Body of pancreas (tissue), 4 donors: ENCODE measurements at regions not wholly inside any gene's neighbourhood (a gene's known extent, or its start where the extent isn't known, plus 50 kb on each side); places are given as distances from the start of the nearest gene placed in this dataset.

Experiments
- ATAC-seq: fragments of 150-250 bp; one replicate; pipeline ENCODE4 v1.9.1; 2016
- DNase-seq, 4 donors: peaks; one replicate each; pipeline ENCODE4 v3.0.0-alpha.2; 2019
- H3K27ac ChIP-seq, 4 donors: fragments of 200-600 bp; sonication (generic); 1 replicate in 3 of 4; 2 replicates in 1 of 4; pipeline versions ENCODE4 v1.5.1 to v1.6.1; 2016 to 2019; ENCODE audit warnings: mild to moderate bottlenecking in 1 of 4, mixed read lengths in 1 of 4, moderate library complexity in 1 of 4
- H3K27me3 ChIP-seq, 2 donors: fragments of 200-600 bp; sonication (generic); one replicate each; pipeline ENCODE4 v1.6.0; 2016; ENCODE audit warnings: mild to moderate bottlenecking in 1 of 2
- H3K36me3 ChIP-seq, 2 donors: fragments of 200-600 bp; sonication (generic); replicated peaks in 1 of 2; 2 replicates each; pipeline ENCODE4 v1.5.1; 2016; ENCODE audit warnings: low read depth in 2 of 2; ENCODE audit not compliant: insufficient read depth in 1 of 2
- H3K4me1 ChIP-seq: fragments of 200-600 bp; sonication (generic); one replicate; pipeline ENCODE4 v1.6.0; 2016
- H3K4me3 ChIP-seq, 2 donors: fragments of 200-600 bp; sonication (generic); 1 replicate in 1 of 2; 2 replicates in 1 of 2; pipeline ENCODE4 v1.5.1; 2016 to 2019
- H3K9me3 ChIP-seq, 3 donors: fragments of 200-600 bp; sonication (generic); 1 replicate in 2 of 3; 2 replicates in 1 of 3; pipeline ENCODE4 v1.5.1; 2016
- POLR2A ChIP-seq, 3 donors: fragments of 450-650 bp; IDR thresholded peaks; one replicate each; pipeline ENCODE4 v1.6.1; 2016; ENCODE audit warnings: antibody characterized with exemption in 3 of 3, mild to moderate bottlenecking in 2 of 3
- WGBS, 2 donors: methylation state at CpG; one replicate each; pipeline ENCODE4 v1.1.5; 2017; 5-methylcytosine and 5-hydroxymethylcytosine counted together
- intact Hi-C: fragments of 100-400 bp; cut with DNase I; formaldehyde crosslinking; loops from one replicate; pipeline ENCODE4 v1.15.1; 2023
- TF ChIP-seq, protein P1 (sequence below), 7 experiments: fragments of 450-650 bp in 4 of 7; fragments of 200-600 bp in 3 of 7; sonication (generic) in 3 of 7; IDR thresholded peaks; one replicate each; pipeline ENCODE4 v1.5.1; 2016 to 2019; ENCODE audit warnings: antibody characterized with exemption in 7 of 7

DNA sequence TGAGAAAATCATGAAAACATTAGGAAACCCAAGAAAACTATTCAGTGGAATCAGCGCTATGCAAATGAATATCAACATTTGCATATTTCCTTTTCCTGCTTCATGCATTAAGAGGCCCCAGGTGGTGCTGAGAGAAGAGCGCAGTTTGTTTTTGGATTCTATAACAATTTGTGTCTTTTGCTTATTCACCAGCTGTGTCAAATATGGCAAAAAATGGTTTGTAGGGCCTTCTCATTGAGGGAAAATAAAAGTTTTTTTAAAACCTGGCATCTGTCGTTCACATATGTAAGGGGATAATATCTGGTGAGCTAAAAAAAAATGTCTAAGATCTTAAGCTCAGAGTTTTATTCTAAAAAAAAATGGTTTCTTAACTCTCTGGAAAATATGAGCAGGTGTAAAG, 122.5 kb upstream of the ROBO2 start:
- Histone ChIP-seq H3K36me3 (no peaks in the 10 kb centered on the region), H3K9me3 (no peaks in the 10 kb centered on the region), H3K4me3 (no peak overlapping the region), H3K27ac (no peak overlapping the region), H3K4me1 (no peaks in the 10 kb centered on the region), H3K27me3 (no peaks in the 10 kb centered on the region)
- 83 to 91% methylated on average over 3 of the region's 3 CpGs for WGBS, 2 donors
- no peak for TF ChIP-seq POLR2A (IDR thresholded peaks at IDR 0.05)
- TF ChIP-seq, protein P1, sequence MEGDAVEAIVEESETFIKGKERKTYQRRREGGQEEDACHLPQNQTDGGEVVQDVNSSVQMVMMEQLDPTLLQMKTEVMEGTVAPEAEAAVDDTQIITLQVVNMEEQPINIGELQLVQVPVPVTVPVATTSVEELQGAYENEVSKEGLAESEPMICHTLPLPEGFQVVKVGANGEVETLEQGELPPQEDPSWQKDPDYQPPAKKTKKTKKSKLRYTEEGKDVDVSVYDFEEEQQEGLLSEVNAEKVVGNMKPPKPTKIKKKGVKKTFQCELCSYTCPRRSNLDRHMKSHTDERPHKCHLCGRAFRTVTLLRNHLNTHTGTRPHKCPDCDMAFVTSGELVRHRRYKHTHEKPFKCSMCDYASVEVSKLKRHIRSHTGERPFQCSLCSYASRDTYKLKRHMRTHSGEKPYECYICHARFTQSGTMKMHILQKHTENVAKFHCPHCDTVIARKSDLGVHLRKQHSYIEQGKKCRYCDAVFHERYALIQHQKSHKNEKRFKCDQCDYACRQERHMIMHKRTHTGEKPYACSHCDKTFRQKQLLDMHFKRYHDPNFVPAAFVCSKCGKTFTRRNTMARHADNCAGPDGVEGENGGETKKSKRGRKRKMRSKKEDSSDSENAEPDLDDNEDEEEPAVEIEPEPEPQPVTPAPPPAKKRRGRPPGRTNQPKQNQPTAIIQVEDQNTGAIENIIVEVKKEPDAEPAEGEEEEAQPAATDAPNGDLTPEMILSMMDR (IDR thresholded peaks at IDR 0.05) = no peak
- intact Hi-C loops = no loop called here
- DNase-seq (no peak), ATAC-seq (no peak)

DNA sequence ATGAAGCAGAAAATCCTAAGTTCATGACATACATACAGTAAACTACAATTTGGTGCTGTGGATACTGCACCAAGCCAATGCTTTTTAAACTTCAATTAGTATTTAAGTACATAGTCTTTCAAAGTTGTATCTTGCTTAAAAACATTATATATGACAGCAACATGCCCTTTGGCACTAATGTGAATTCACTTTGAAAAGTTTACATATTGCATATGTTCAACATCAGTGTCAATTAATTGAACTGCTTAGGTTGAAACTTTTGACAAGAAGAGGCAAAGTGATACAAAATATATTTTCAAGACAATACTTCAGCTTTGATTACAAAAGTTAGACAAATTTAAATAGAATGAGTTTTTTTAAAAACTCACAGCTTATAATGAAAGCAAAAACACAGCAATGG, 119.4 kb upstream of the ROBO2 start:
- Histone ChIP-seq H3K9me3 (no peaks in the 10 kb centered on the region), H3K36me3 (no peaks in the 10 kb centered on the region), H3K4me3 (no peak overlapping the region), H3K4me1 (no peaks in the 10 kb centered on the region), H3K27ac (no peak overlapping the region), H3K27me3 (no peaks in the 10 kb centered on the region)
- DNase-seq (no peak), ATAC-seq (no peak)
- intact Hi-C loops = no loop called here
- TF ChIP-seq, protein P1 (IDR thresholded peaks at IDR 0.05) = no peak
- TF ChIP-seq POLR2A (IDR thresholded peaks at IDR 0.05) = no peak

DNA sequence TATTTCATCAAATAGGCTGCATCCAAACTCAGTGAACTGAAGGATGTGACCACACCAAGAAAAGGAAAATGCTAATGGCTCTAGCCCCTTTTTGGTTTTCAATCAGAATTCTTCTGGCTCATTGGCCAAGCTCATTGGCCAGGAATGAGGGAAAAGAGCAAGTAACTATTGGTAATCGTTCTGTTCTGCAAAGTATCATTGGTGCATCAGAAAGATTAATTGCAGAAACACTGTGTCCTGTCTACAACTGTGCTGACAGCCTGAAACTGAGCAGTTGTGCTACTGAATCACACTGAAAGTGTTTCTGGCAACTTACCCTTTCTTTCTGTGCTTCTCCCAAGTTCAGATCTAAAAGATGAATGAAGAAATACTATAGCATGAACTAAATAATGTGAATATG, 116.4 kb upstream of the ROBO2 start:
- Histone ChIP-seq H3K4me3 (no peak overlapping the region), H3K4me1 (no peaks in the 10 kb centered on the region), H3K9me3 (no peaks in the 10 kb centered on the region), H3K27ac (no peak overlapping the region), H3K36me3 (no peaks in the 10 kb centered on the region), H3K27me3 (no peaks in the 10 kb centered on the region)
- no peak for DNase-seq
- ATAC-seq = no peak
- WGBS, 2 donors = 26 to 39% methylated on average over 1 of the region's 1 CpG
- TF ChIP-seq, protein P1 (IDR thresholded peaks at IDR 0.05) = no peak
- TF ChIP-seq POLR2A (IDR thresholded peaks at IDR 0.05) = no peak
- intact Hi-C loops = no loop called here

DNA sequence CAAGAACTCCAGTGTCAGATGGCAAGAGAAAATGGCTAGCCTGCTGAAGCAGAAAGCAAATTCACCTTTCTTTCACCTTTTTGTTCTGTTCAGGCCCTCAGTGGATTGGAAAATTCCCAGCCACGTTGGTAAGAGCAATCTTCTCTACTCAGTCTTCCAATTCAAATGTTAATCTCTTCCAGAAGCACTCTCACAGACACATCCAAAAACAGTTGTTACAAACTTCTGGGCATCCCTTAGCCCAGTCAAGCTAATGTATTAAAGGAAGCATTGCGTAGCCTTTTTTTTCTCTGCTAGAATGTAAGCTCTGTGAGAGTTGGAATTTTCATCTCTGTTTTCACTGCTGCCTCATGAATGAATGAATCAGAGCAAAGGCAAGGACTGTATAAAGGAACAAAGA, 109.2 kb upstream of the ROBO2 start:
- H3K27ac ChIP-seq = no peak overlapping the region
- ATAC-seq = no peak
- no peak overlapping the region for H3K4me3 ChIP-seq
- H3K36me3 ChIP-seq = no peaks in the 10 kb centered on the region
- intact Hi-C loops = no loop called here
- H3K9me3 ChIP-seq = no peaks in the 10 kb centered on the region
- 65 to 71% methylated on average over 2 of the region's 2 CpGs for WGBS, 2 donors
- H3K4me1 ChIP-seq = no peaks in the 10 kb centered on the region
- DNase-seq = no peak
- H3K27me3 ChIP-seq = no peaks in the 10 kb centered on the region
- no peak for TF ChIP-seq POLR2A (IDR thresholded peaks at IDR 0.05)
- TF ChIP-seq, protein P1 (IDR thresholded peaks at IDR 0.05) = no peak

DNA sequence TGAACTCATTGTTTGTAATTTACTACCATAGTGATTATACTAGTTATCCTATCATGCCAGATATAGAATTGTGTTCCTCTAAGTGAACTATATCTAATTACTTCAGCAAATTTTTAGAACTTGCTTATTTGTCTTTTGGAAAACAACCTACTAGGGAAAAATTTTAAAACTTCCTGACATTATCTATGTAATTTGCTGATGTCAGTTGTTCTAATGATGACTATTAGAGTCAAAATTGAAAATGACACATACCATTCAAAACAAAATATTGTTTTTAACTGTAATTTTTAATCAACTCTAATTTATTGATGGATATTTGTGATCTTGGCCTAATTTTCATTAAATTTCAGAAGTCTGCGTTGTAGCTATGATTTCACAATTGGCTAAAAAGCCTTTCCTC, 106.7 kb upstream of the ROBO2 start:
- ATAC-seq (no peak), DNase-seq (no peak)
- WGBS, 2 donors = 0 to 31% methylated on average over 1 of the region's 1 CpG
- intact Hi-C loops = no loop called here
- Histone ChIP-seq H3K27ac (no peak overlapping the region), H3K36me3 (no peaks in the 10 kb centered on the region), H3K4me3 (no peak overlapping the region), H3K4me1 (no peaks in the 10 kb centered on the region), H3K9me3 (no peaks in the 10 kb centered on the region), H3K27me3 (no peaks in the 10 kb centered on the region)
- TF ChIP-seq POLR2A (IDR thresholded peaks at IDR 0.05) = no peak
- TF ChIP-seq, protein P1 (IDR thresholded peaks at IDR 0.05) = no peak
